WERI-Rb-1 (cell line): ENCODE measurements at regions not wholly inside any gene's neighbourhood (a gene's known extent, or its start where the extent isn't known, plus 50 kb on each side); places are given as distances from the start of the nearest gene placed in this dataset.

Experiments
- DNase-seq: peaks from one replicate; pipeline ENCODE4 v3.0.0-alpha.2; 2020
- H3K27ac ChIP-seq: fragments of 250-450 bp; sonication (Bioruptor Pico); 2 replicates; pipeline ENCODE4 v1.5.1; 2020; ENCODE audit warnings: mild to moderate bottlenecking, moderate library complexity
- H3K27me3 ChIP-seq: fragments of 250-450 bp; sonication (Bioruptor Pico); 2 replicates; pipeline ENCODE4 v1.5.1; 2021; ENCODE audit warnings: mild to moderate bottlenecking, low read depth, moderate library complexity; ENCODE audit not compliant: insufficient read depth, severe bottlenecking
- H3K36me3 ChIP-seq: fragments of 250-450 bp; sonication (Bioruptor Pico); 2 replicates; pipeline ENCODE4 v1.5.1; 2020; ENCODE audit warnings: mild to moderate bottlenecking, moderate library complexity
- H3K4me3 ChIP-seq: 2 replicates; pipeline ENCODE4 v1.5.1; 2011; ENCODE audit warnings: low read depth, mild to moderate bottlenecking, control low read depth, low read length
- H3K9me3 ChIP-seq: fragments of 250-450 bp; sonication (Bioruptor Pico); 2 replicates; pipeline ENCODE4 v1.5.1; 2021; ENCODE audit warnings: mild to moderate bottlenecking, moderate library complexity; ENCODE audit not compliant: severe bottlenecking
- CTCF ChIP-seq: IDR thresholded peaks from 2 replicates; pipeline ENCODE4 v1.5.1; 2011; ENCODE audit warnings: low read depth, mild to moderate bottlenecking, control low read depth, inconsistent platforms, low read length

GRCh38 chr3:24943961-24944360 is 449.3 kb upstream of the THRB start:
- no peaks in the 10 kb centered on the region; the same call in 1 of the 2 replicates for H3K36me3 ChIP-seq

GRCh38 chr3:24944805-24945520 is 450.3 kb upstream of the THRB start:
- DNase-seq: no peak

More at GRCh38 chr3:24943961-24944360, 449.3 kb upstream of the THRB start:
- Histone ChIP-seq H3K4me3 (no peak overlapping the region), H3K9me3 (no peaks in the 10 kb centered on the region), H3K27ac (peak overlapping the region; percentile 17), H3K27me3 (no peaks in the 10 kb centered on the region)
- TF ChIP-seq CTCF: no peak
- no peak for DNase-seq

GRCh38 chr3:24945563-24945962 is 450.9 kb upstream of the THRB start:
- TF ChIP-seq CTCF: no peak
- H3K9me3 ChIP-seq: no peaks in the 10 kb centered on the region
- H3K27ac ChIP-seq: no peak overlapping the region
- no peak for DNase-seq
- H3K27me3 ChIP-seq: no peaks in the 10 kb centered on the region
- no peaks in the 10 kb centered on the region; the same call in 1 of the 2 replicates for H3K36me3 ChIP-seq
- H3K4me3 ChIP-seq: no peak overlapping the region

More at GRCh38 chr3:24944805-24945520, 450.3 kb upstream of the THRB start:
- H3K27ac ChIP-seq: no peak overlapping the region
- no peaks in the 10 kb centered on the region; the same call in 1 of the 2 replicates for H3K36me3 ChIP-seq
- no peak for TF ChIP-seq CTCF
- H3K4me3 ChIP-seq: no peak overlapping the region
- no peaks in the 10 kb centered on the region for H3K27me3 ChIP-seq
- no peaks in the 10 kb centered on the region for H3K9me3 ChIP-seq

GRCh38 chr3:24947103-24947502 is 452.5 kb upstream of the THRB start:
- no peak for TF ChIP-seq CTCF
- H3K36me3 ChIP-seq: no peaks in the 10 kb centered on the region; the same call in 1 of the 2 replicates
- no peak for DNase-seq
- H3K9me3 ChIP-seq: no peaks in the 10 kb centered on the region
- H3K27ac ChIP-seq: no peak overlapping the region
- no peaks in the 10 kb centered on the region for H3K27me3 ChIP-seq
- no peak overlapping the region for H3K4me3 ChIP-seq

- Histone ChIP-seq H3K27ac (no peak overlapping the region), H3K4me3 (no peak overlapping the region), H3K36me3 (no peaks in the 10 kb centered on the region; the same call in 1 of the 2 replicates), H3K27me3 (no peaks in the 10 kb centered on the region), H3K9me3 (no peaks in the 10 kb centered on the region)
- TF ChIP-seq CTCF: no peak
- no peak for DNase-seq
These were observed 456.5 kb upstream of the THRB start for GRCh38 chr3:24951180-24951579.
